HEK293 (cell line): ENCODE measurements at regions not wholly inside any gene's neighbourhood (a gene's known extent, or its start where the extent isn't known, plus 50 kb on each side); places are given as distances from the start of the nearest gene placed in this dataset.

Source experiments
- CTCF ChIP-seq: fragments of 450-650 bp; formaldehyde crosslinking; IDR thresholded peaks from 2 replicates; pipeline ENCODE4 v1.5.1; 2016; ENCODE audit warnings: missing biosample characterization, missing genetic modification characterization
- KLF9 ChIP-seq: fragments of 450-650 bp; formaldehyde crosslinking; IDR thresholded peaks from 2 replicates; pipeline ENCODE4 v1.5.1; 2016; ENCODE audit warnings: missing biosample characterization, missing genetic modification characterization, low read depth
- ZNF513 ChIP-seq: fragments of 450-650 bp; IDR thresholded peaks from 2 replicates; pipeline ENCODE4 v1.5.1; 2018; ENCODE audit warnings: missing biosample characterization, missing genetic modification characterization
- ZNF558 ChIP-seq: fragments of 450-650 bp; formaldehyde crosslinking; IDR thresholded peaks from 2 replicates; pipeline ENCODE4 v1.5.1; 2016; ENCODE audit warnings: missing biosample characterization, missing genetic modification characterization

GRCh38 chr3:43166406-43166805 lies 60.5 kb upstream of the POMGNT2 start:
- no peak for TF ChIP-seq ZNF513 (tag by site-specific recombination)
- TF ChIP-seq KLF9 (tag by site-specific recombination) = no peak
- TF ChIP-seq CTCF (tag by site-specific recombination) = no peak
- TF ChIP-seq ZNF558 (tag by site-specific recombination) = no peak
